Muscle of back (tissue), 3 donors: ENCODE measurements at regions not wholly inside any gene's neighbourhood (a gene's known extent, or its start where the extent isn't known, plus 50 kb on each side); places are given as distances from the start of the nearest gene placed in this dataset.
"Not testable (repeated sequence)": the region's sequence is repeated elsewhere in the genome, so short reads cannot be mapped to it uniquely, and the experiment has no call there.

Experiments
- DNase-seq, 3 donors: peaks; one replicate each; pipeline versions ENCODE4 v3.0.0 to v3.0.0-alpha.2; 2013

DNA sequence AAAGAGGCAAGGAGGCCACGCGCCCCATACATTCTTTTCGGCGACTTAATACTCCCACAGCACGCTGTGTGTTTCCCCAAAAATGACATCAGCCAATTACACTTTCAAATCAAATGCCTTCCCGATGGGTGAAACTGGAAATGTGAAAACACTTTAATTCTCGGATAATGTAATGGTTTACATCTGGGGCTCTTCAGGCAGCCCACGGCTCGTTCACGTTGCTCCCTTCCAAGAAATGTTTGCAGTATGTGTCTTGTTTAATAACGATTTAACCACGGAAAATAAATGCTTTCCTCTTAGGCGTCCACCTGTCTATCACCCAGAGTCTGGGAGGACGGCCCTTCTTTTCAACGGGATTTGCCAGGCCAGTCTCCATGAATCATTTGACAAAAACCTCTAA, 272.5 kb downstream of the SHOX start:
- peak in 2 of 3 donors; percentile 57 to 62 for DNase-seq

DNA sequence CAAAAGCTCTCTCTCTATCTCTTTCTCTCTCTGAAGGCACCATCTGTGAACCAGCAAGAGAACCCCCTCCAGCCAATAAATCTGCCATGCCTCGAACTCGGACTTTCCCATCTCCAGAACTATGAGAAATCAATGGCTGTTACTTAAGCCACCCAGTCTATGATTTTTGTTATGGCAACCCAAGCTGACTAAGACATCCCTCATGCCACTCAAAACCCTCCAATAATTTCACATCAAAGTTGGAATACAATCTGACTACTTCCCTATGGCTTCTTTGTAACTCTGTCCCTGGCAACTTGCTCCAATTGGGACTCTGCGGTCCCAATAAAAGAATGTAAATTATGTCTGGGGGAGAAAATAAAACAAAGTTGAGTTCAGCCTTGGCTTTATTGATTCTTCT, 265.7 kb downstream of the SHOX start:
- no peak for DNase-seq

DNA sequence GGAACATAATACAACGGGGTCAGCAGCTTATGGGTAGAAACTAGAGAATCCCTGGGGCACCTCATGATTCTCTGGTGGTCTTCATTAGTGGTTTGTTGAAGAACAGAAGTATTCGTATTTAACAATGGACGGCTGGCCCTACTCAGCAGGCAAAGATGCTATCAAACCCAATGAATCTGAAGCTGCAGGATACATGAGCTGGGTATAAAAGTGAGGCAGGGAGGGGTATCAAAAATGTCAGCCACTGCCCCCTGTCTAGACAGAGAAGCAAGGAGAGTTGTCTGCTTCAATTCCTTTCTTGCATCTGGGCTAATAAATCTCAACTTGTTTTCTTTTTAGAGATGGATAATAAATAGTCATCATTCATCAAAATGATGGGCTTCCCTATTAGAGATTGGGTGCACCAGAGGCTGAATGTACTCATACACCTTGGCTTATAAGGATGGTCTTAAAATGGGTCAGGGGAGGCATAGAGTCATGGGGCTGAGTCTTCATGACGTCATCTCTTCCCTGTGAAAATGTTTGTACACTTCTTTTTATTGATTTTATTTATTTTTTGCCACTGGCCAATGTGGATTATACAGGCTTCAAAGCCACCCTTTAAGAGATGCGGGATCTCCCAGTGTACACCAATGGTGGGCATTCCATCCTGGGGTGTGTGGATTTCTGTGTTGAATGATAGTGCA, 259.5 kb downstream of the SHOX start:
- DNase-seq = no peak

DNA sequence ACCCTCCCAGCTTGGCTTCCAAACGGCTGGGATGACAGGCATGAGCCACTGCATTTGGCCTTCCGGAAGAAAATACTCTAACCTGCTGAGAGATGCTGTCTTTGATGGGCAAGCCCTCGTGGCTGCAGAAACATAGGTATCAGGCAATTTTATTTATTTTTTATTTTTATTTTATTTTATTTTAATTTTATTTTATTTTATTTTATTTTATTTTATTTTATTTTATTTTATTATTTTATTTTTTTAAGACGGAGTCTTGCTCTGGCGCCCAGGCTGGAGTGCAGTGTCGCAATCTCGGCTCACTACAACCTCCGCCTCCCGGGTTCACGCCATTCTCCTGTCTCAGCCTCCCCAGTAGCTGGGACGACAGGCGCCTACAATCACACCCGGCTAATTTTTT, 257.1 kb downstream of the SHOX start:
- DNase-seq = not testable (repeated sequence)

DNA sequence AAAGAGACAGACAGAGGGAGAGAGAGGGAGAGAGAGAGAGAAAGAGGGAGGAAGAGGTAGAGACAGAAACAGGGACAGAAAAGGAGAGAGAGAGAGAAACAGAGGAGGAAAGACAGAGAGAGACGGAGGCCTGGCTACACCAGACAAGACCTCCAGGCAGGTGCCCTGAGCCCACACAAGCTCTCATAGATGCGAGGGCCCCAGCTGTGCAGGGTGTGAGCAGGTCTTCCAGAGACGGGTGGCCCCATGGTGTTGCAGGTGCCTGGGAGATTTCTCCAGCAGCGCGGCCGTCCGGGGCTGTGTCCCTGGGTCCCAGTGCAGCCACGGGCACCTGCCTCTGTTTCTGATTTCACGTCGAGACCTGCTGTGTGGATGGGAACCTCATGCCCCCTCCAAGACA, 253.0 kb downstream of the SHOX start:
- no peak for DNase-seq

DNA sequence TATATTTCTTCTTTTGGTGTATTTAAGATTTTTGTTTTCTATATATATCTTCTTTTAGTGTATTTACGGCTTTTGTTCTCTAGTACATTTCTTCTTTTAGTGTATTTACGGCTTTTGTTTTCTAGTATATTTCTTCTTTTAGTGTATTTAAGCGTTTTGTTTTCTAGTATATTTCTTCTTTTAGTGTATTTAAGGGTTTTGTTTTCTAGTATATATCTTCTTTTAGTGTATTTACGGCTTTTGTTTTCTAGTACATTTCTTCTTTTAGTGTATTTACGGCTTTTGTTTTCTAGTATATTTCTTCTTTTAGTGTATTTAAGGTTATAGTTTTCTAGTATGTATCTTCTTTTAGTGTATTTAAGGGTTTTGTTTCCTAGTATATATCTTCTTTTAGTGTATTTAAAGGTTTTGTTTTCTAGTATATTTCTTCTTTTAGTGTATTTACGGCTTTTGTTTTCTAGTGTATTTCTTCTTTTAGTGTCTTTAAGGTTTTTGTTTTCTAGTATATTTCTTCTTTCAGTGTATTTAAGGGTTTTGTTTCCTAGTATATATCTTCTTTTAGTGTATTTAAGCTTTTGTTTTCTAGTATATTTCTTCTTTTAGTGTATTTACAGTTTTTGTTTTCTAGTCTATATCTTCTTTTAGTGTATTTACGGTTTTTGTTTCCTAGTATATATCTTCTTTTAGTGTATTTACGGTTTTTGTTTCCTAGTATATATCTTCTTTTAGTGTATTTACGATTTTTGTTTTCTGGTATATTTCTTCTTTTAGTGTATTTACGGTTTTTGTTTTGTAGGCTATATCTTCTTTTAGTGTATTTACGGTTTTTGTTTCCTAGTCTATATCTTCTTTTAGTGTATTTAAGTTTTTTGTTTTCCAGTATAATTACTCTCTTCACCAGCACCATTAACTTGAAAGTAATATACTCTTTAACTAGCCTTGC, 249.4 kb downstream of the SHOX start:
- not testable (repeated sequence) for DNase-seq

DNA sequence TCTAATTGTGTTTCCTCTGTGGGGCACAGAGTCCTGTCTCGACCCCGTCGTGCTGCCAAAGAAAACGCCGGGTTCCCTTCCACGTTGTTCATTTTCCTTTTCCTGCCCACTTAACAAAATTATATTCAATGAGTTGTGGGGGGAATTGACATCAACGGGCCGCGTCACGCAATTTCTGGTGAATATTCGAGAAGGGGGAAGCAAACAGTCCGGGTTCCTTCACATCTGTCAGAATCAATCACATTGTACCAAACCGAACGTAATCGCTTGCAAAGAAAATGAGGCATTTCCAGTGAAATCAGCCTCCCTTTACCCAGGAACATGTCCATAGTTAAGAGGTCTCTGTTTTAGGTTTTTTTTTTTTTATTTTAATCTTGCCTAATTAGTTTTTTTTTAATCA, 243.5 kb downstream of the SHOX start:
- no peak for DNase-seq

DNA sequence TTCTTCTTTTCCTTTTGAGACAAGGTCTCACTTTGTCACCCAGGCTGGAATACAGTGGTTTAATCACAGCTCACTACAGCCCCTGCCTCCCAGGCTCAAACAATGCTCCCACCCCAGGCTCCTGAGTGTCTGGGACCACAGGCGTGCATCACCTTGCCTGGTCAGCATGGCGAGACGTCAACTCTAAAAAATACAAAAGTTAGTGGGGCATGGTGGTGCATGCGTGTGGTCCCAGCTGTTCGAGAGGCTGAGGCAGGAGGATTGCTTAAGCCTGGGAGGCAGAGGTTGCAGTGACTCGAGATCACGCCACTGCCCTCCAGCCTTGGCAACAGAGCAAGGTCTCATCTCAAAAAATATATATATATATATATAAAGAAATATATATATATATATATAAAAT, 242.4 kb downstream of the SHOX start:
- DNase-seq = no peak

DNA sequence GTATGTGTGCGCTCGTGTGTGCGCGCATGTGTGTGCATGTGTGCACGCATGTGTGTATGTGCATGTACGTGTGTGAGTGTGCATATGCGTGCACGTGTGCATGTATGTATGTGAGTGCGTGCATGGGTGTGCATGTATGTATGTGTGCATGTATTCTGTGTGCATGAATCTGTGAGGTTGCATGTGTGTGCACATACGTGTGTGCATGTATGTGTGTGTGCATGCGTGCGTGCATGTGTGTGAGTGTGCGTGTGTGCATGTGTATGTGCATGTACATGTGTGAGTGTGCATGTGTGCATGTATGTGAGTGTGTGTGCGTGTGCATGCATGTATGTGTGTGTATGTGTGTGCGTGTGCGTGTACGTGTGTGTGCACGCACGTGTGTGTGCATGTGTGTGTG, 241.5 kb downstream of the SHOX start:
- DNase-seq = no peak

DNA sequence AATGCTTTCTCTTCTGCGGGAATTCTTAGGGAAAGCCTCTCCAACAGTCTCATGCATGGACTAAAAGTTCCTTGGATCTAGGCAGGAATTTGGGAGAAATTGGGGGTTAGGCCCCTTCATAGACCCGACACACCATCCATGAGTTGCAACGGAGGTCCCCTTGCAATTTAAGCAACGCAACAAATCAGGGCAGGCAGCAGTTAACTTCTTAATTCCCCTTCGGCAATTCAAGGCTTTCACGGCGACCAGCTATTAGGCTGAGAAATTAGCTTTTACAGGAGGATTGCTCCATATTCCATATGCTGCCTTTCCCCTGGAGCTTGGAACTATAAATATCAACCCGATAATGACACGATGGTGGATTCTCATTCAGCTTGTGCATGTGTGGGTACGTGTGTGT, 241.0 kb downstream of the SHOX start:
- no peak for DNase-seq

DNA sequence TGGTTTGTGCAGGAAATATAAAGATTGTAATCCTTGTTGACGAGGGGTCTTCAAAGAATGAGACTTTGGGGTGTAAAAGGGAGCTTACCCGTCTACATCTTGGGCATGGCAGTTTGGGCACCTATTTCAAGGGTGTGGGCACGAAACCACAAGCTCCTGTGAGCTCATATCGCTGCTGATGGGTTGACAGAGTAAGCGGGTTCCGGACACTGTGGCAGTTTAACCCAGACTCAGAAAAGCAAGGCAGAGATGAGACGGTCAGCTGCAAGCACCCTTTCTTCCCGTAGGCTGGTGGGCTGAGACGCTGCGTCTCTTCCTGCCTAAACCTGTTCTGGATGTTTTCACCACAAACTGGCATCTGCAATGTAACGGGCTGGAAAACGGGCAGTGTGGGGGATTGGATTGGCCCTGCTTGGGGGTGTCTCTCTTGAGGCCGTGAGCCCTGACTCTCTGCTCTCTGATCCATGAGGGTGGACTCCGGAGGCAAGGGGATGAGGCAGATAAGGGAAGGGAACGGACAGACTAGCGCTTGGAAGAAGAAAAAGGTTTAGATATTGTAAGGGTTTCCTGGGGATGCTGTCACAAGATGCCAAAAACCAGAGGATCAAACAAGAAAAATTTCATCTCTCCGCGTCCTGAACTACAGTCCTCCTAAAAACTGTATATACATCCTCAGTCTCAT, 237.5 kb downstream of the SHOX start:
- DNase-seq = no peak

DNA sequence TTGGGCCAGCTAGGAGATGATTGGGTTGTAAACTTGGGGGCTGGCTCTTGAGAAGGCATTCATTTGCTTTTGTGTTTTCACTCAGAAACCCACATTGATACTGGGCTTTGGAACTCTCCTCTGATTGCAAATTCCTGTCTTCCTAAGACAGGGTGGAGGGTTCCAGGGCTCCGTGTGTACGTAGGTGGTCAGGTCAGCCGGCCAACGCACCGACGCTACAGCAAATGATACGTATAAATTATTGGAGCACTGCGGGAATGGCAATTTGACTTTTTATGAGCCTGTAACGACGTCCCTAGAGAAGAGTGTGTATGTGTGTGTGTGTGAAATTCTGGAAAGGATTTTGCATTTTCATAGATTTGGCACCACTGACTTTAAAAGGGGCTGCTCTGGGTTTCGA, 236.9 kb downstream of the SHOX start:
- DNase-seq = peak in 1 of 3 donors; percentile 44

DNA sequence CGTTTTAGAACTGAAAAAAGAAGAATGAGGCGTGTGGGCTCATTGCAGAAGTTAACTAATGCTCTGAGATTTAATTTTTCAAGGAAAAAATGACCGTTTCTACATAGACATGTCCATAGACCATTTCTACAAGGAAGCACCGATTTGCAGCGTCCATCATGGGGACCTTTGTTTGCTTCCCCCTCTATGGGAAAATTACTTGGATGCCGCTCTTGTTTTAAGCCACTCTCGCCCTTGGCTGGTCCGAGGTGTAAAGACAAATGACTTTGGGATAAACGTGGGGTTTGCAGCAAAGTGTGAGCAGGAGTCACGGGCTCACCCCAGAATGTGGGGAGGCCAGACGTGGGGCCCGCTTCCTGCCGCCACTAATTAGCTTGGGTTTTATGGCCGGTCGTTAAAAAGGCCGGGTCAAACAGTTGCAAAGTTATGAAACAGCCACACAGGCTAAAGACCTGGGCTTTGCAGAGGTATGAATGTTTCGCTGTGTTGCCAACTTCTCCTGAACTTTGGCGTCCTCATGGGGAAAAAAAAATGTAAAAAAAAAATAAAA, 235.9 kb downstream of the SHOX start:
- no peak for DNase-seq

DNA sequence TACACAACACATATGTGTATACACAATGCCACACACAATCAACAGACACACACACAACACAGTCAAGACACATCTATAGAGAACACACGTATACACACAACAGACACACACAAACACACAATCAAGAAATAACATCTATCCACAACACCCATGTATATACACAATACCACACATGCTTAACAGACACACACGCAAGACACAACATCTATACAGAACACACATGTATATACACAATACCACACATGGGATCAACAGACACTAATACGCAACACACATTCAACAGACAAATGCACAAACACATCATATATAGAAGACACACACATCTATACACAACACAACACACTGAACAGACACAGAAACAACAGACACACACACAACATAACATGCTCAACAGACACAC, 234.8 kb downstream of the SHOX start:
- no peak for DNase-seq

DNA sequence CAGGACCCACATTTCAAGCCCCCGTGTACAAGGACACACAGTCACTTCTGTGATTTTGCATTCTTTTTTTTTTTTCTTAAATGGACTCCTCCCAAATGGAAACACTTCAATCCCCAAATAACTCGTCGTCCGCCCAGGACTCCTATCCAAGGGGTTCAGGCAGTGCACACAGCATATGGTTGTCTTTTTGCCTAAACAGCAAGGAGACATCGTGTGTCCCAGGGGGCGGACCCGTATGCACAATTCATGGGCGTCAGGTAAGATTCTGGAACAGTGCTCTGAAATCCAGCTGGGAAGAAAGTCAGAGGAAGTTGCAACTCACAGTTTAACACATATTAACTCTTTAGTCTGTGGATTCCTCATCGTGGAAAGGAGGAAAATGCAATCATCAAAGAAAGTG, 231.3 kb downstream of the SHOX start:
- peak in 1 of 3 donors; percentile 59 for DNase-seq

DNA sequence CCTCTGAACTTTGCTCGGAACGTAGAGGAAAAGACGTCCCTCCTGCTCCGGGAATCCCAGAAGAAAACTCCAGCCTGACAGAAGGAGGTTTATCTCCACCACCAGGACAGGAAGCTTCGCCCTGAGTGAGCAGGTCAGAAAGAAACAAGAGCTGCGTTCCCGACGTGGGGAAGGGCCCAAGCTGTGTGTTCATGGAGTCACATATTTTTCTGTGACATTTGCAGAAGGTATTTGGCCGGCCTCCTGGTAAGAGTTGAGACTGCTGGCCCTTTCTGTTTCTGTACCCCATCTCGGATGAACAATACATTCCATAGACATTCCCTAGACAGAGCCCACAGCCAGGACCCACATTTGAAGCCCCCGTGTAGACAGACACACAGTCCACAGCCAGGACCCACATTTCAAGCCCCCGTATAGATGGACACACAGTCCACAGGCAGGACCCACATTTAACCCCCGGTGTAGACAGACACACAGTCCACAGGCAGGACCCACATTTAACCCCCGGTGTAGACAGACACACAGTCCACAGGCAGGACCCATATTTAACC, 230.8 kb downstream of the SHOX start:
- peak in 1 of 3 donors; percentile 52 for DNase-seq

DNA sequence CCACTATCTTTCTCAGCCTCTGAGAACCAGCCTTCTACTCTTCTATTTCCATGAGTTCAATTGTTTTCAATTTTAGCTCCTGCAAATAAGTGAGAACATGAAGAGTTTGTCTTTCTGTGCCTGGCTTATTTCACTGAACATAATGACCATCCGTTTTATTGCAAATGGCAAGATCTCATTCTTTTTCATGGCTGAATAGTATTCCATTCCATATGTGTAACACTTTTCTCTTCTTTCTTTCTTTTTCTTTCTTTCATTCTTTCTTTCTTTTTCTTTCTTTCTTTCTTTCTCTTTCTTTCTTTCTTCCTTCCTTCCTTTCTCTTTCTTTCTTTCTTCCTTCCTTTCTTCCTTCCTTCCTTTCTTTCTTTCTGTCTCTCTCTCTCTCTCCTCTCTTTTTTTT, 228.7 kb downstream of the SHOX start:
- DNase-seq = no peak

DNA sequence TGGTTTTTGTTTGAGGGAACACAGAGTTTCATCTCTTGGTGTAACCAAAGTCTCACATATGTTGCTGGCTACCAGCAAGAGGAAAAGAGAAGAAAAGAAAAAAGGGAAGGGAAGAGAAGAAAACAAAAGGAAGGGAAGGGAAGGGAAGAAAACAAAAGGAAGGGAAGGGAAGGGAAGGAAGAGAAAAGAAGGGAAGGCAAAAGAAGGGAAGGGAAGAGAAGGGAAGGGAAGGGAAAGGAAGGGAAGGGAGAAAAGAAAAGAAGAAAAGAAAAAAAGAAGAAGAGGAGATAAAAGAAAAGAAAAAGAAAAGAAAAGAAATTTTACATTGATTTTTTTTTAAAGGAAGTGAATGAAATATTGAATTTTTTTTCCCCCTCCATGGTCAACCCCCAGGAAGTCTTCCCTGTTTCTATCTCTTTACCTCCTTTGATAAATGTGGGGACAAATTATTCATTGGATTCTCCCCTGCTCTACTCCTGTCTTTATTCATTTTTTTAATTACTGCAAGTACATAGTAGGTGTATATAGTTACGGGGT, 228.0 kb downstream of the SHOX start:
- no peak for DNase-seq

DNA sequence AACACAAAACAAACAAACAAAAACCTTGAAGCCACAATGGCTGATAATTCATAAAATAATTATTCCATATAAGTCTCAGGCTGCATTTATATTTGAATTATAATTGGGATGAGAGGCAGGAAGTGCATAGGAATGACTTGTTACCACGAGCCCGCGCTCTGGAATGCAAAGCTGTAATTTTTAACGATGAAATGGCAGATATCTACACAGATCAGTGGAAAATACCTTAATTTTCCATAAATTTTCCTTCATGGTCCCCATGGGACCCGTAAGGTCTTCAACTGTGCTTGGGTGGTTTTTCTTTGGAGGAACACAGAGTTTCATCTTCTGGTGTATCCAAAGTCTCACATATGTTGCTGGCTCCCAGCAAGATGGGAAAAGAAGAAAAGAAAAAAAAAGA, 226.8 kb downstream of the SHOX start:
- peak in 1 of 3 donors; percentile 36 for DNase-seq

DNA sequence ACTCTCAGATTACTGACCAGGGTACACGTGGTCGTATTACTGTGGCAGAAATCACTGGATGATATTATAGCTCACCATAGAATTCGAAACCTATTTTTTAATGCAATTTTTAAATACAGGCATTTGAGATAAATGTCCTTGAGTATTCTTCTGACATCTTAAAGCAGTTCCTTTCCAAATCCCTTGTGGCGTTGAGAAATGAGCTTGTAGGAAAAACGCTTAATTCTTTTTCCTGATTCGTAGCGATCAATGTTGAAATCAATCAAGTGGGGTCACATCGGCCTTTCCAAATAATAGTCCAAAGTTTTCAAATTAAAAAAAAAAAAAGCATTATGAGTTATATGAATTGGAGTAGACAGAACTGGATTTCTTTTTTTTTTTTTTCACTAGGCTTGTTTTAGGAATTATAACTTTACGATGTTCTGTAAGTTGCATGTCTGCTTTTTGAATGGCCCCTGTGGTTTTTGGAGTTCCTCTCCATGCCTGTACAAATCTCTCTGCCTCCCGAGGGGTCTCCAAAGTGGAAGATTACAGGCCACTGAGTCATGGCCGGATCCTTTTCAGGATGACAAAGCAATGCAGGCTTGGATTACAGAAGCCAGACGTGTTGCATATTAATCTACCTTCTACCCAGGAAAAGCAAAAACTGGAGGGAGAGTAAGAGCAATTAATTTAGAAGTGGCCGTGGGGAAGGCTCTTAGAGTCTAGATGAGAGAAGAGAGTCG, 226.1 kb downstream of the SHOX start:
- peak in 1 of 3 donors; percentile 62 for DNase-seq

DNA sequence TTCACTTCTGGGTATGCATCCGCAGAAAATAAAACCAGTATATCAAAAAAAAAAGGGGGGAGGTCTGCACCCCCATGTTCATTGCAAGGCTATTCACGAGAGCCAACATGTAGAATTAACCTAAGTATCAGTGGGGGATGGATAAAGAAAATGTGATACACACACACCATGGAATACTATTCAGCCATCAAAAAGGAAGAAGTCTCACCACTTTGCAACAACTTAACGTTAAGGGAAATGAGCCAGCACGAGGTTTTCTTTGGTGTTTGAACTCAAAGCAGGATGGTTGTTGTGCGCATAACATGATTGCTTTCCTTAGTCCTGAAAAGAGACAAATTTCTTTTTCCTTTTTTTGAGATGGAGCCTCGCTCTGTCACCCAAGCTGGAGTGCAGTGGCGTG, 222.7 kb downstream of the SHOX start:
- no peak for DNase-seq
